ENCODE measurements at regions not wholly inside any gene's neighbourhood (a gene's known extent, or its start where the extent isn't known, plus 50 kb on each side); places are given as distances from the start of the nearest gene placed in this dataset.

DNA sequence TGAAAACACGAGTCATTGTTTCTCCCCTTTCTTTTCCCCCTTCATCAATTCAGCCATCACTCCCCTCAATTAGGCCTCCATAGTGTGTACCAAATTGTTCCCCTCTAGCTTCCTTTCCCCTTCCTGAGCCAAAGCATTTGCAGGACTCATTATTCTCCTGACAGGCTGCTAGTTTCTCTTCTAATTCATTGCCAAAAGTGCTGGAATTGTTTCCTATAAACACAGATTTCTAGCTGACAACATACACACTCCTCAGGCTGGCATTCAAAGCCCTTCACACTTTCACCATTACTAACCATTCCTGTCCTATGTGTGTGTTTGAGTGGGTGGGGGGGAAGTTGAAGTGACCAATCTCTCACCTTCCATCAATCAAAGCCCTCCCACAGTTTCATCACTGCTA lies 444.2 kb upstream of the OPRM1 start:
- no peaks in the 10 kb centered on the region for H3K36me3 ChIP-seq (ENCODE audit: control insufficient read depth in 5 of 5, insufficient read depth in 5 of 5, low read length in 5 of 5)
- no peaks in the 10 kb centered on the region for H3K4me1 ChIP-seq (ENCODE audit: control insufficient read depth in 5 of 5, insufficient read depth in 5 of 5, low read length in 5 of 5)
- no peaks in the 10 kb centered on the region for H3K9me3 ChIP-seq (ENCODE audit: control insufficient read depth in 5 of 5, low read length in 5 of 5)
- no peak overlapping the region for H3K4me3 ChIP-seq (ENCODE audit: low read depth in 1 of 5, low read length in 5 of 5)
- H3K27me3 ChIP-seq (ENCODE audit: control insufficient read depth in 5 of 5, insufficient read depth in 4 of 5, low read length in 5 of 5), result no peaks in the 10 kb centered on the region
- no peak overlapping the region for H3K9ac ChIP-seq (ENCODE audit: low read length in 5 of 5)
- H3K27ac ChIP-seq (ENCODE audit: low read depth, low read length), result no peak overlapping the region

- no peaks in the 10 kb centered on the region for H3K4me1 ChIP-seq (ENCODE audit: control insufficient read depth in 5 of 5, insufficient read depth in 5 of 5, low read length in 5 of 5)
- no peak overlapping the region for H3K4me3 ChIP-seq (ENCODE audit: low read depth in 1 of 5, low read length in 5 of 5)
- no peaks in the 10 kb centered on the region for H3K36me3 ChIP-seq (ENCODE audit: control insufficient read depth in 5 of 5, insufficient read depth in 5 of 5, low read length in 5 of 5)
- H3K27me3 ChIP-seq (ENCODE audit: control insufficient read depth in 5 of 5, insufficient read depth in 4 of 5, low read length in 5 of 5), result no peaks in the 10 kb centered on the region
- H3K9me3 ChIP-seq (ENCODE audit: control insufficient read depth in 5 of 5, low read length in 5 of 5), result no peaks in the 10 kb centered on the region
- H3K9ac ChIP-seq (ENCODE audit: low read length in 5 of 5), result no peak overlapping the region
- H3K27ac ChIP-seq (ENCODE audit: low read depth, low read length), result no peak overlapping the region
Measured at GRCh38 chr6:153591159-153591558, 447.9 kb upstream of the OPRM1 start.

GRCh38 chr6:153590411-153590810 lies 448.6 kb upstream of the OPRM1 start:
- Histone ChIP-seq H3K36me3 (ENCODE audit: control insufficient read depth in 5 of 5, insufficient read depth in 5 of 5, low read length in 5 of 5) (no peaks in the 10 kb centered on the region), H3K9ac (ENCODE audit: low read length in 5 of 5) (no peak overlapping the region), H3K27me3 (ENCODE audit: control insufficient read depth in 5 of 5, insufficient read depth in 4 of 5, low read length in 5 of 5) (no peaks in the 10 kb centered on the region), H3K9me3 (ENCODE audit: control insufficient read depth in 5 of 5, low read length in 5 of 5) (no peaks in the 10 kb centered on the region), H3K4me1 (ENCODE audit: control insufficient read depth in 5 of 5, insufficient read depth in 5 of 5, low read length in 5 of 5) (no peaks in the 10 kb centered on the region), H3K4me3 (ENCODE audit: low read depth in 1 of 5, low read length in 5 of 5) (no peak overlapping the region), H3K27ac (ENCODE audit: low read depth, low read length) (no peak overlapping the region)

DNA sequence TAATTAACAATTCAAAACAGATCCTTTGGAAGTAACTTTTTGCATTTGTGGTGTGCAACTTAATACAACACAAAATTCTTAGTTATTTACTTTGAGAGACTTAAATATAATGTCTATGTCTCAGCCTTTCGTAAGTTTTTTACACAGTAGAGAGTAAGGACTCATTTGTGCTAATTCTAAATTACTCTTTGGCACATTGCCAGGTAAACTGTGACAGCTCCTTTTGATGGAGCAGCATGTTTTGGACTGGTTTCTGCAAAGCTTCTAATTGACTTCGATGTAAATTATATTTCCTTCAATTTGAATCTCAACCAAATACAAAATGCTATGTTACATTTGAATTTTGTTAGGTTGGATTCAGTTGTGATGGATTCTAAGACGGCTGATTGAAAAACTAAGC lies 450.7 kb upstream of the OPRM1 start:
- Histone ChIP-seq H3K9ac (ENCODE audit: low read length in 5 of 5) (no peak overlapping the region), H3K27me3 (ENCODE audit: control insufficient read depth in 5 of 5, insufficient read depth in 4 of 5, low read length in 5 of 5) (no peaks in the 10 kb centered on the region), H3K36me3 (ENCODE audit: control insufficient read depth in 5 of 5, insufficient read depth in 5 of 5, low read length in 5 of 5) (no peaks in the 10 kb centered on the region), H3K4me1 (ENCODE audit: control insufficient read depth in 5 of 5, insufficient read depth in 5 of 5, low read length in 5 of 5) (no peaks in the 10 kb centered on the region), H3K4me3 (ENCODE audit: low read depth in 1 of 5, low read length in 5 of 5) (no peak overlapping the region), H3K9me3 (ENCODE audit: control insufficient read depth in 5 of 5, low read length in 5 of 5) (no peaks in the 10 kb centered on the region), H3K27ac (ENCODE audit: low read depth, low read length) (no peak overlapping the region)

DNA sequence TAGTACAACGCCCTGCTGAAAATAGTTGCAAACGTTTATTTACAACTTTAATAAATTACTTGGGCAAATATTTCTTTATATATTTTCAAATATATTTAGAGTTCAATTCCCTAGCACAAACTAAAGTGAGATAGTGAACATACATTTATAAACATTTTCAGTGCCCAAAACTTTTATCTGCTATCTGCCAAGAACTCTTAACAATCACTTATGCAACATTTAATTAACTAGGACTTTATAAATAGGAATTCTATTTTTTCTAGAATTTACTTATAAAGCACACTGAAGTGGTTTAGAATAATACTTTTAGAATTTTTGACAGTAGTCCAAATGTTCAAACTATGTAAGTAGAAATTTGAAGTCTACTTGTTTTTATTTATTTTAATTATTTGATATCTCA lies 452.6 kb upstream of the RGS17 start:
- no peaks in the 10 kb centered on the region for H3K36me3 ChIP-seq (ENCODE audit: control insufficient read depth in 5 of 5, insufficient read depth in 5 of 5, low read length in 5 of 5)
- H3K4me3 ChIP-seq (ENCODE audit: low read depth in 1 of 5, low read length in 5 of 5), result no peak overlapping the region
- H3K27ac ChIP-seq (ENCODE audit: low read depth, low read length), result no peak overlapping the region
- no peaks in the 10 kb centered on the region for H3K4me1 ChIP-seq (ENCODE audit: control insufficient read depth in 5 of 5, insufficient read depth in 5 of 5, low read length in 5 of 5)
- H3K9me3 ChIP-seq (ENCODE audit: control insufficient read depth in 5 of 5, low read length in 5 of 5), result peaks cover 0 to 9% (median 5%) of the 10 kb centered on the region in 5 donors
- no peak overlapping the region for H3K9ac ChIP-seq (ENCODE audit: low read length in 5 of 5)
- H3K27me3 ChIP-seq (ENCODE audit: control insufficient read depth in 5 of 5, insufficient read depth in 4 of 5, low read length in 5 of 5), result no peaks in the 10 kb centered on the region

DNA sequence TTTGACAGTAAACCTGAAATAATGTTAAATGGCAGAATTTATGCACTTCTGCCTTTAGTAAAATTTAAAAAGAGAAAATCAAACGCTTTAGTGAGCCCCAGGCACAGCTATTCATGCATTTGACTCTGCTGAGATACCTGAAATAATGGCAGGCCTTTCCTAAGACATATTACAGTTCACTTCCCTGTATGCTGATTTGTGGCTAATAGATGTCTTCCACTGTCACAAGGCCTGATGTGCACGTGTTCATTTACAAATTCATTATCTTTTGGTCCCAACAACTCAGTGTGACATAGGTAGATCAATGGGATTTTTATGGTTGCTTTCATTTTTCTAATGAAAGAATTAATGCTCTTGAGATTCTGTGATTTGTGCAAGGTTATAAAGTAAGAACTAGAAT lies 449.7 kb upstream of the RGS17 start:
- Histone ChIP-seq H3K4me3 (ENCODE audit: low read depth in 1 of 5, low read length in 5 of 5) (no peak overlapping the region), H3K4me1 (ENCODE audit: control insufficient read depth in 5 of 5, insufficient read depth in 5 of 5, low read length in 5 of 5) (no peaks in the 10 kb centered on the region), H3K9me3 (ENCODE audit: control insufficient read depth in 5 of 5, low read length in 5 of 5) (peaks cover 0 to 9% (median 5%) of the 10 kb centered on the region in 5 donors), H3K36me3 (ENCODE audit: control insufficient read depth in 5 of 5, insufficient read depth in 5 of 5, low read length in 5 of 5) (no peaks in the 10 kb centered on the region), H3K27ac (ENCODE audit: low read depth, low read length) (no peak overlapping the region), H3K9ac (ENCODE audit: low read length in 5 of 5) (no peak overlapping the region), H3K27me3 (ENCODE audit: control insufficient read depth in 5 of 5, insufficient read depth in 4 of 5, low read length in 5 of 5) (no peaks in the 10 kb centered on the region)

- Histone ChIP-seq H3K27ac (ENCODE audit: low read depth, low read length) (no peak overlapping the region), H3K9ac (ENCODE audit: low read length in 5 of 5) (no peak overlapping the region), H3K27me3 (ENCODE audit: control insufficient read depth in 5 of 5, insufficient read depth in 4 of 5, low read length in 5 of 5) (no peaks in the 10 kb centered on the region), H3K4me3 (ENCODE audit: low read depth in 1 of 5, low read length in 5 of 5) (no peak overlapping the region), H3K4me1 (ENCODE audit: control insufficient read depth in 5 of 5, insufficient read depth in 5 of 5, low read length in 5 of 5) (no peaks in the 10 kb centered on the region), H3K36me3 (ENCODE audit: control insufficient read depth in 5 of 5, insufficient read depth in 5 of 5, low read length in 5 of 5) (no peaks in the 10 kb centered on the region), H3K9me3 (ENCODE audit: control insufficient read depth in 5 of 5, low read length in 5 of 5) (peaks cover 0 to 9% (median 5%) of the 10 kb centered on the region in 5 donors)
Measured at GRCh38 chr6:153575528-153575927, 444.4 kb upstream of the RGS17 start.

DNA sequence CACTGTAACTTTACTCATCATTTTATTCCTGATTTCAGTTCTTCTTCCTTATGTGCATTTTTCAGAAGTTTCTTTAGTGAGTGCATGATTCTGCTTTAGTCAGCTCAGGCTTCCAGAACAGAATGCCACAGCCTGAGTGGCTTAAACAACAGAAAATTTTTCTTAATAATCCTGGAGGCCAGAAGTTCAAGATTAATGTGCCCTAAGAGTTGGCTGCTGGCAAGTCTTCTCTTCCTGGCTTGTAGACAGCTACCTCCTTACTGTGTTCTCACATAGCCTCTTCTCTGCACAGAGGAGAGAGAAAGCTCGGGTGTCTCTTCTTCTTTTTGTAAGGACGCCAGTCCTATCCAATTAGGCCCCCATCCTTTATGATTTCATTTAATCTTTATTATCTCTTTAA lies 443.1 kb upstream of the RGS17 start:
- no peaks in the 10 kb centered on the region for H3K27me3 ChIP-seq (ENCODE audit: control insufficient read depth in 5 of 5, insufficient read depth in 4 of 5, low read length in 5 of 5)
- H3K4me3 ChIP-seq (ENCODE audit: low read depth in 1 of 5, low read length in 5 of 5), result no peak overlapping the region
- H3K4me1 ChIP-seq (ENCODE audit: control insufficient read depth in 5 of 5, insufficient read depth in 5 of 5, low read length in 5 of 5), result no peaks in the 10 kb centered on the region
- H3K9ac ChIP-seq (ENCODE audit: low read length in 5 of 5), result no peak overlapping the region
- no peak overlapping the region for H3K27ac ChIP-seq (ENCODE audit: low read depth, low read length)
- H3K9me3 ChIP-seq (ENCODE audit: control insufficient read depth in 5 of 5, low read length in 5 of 5), result peaks cover 0 to 4% (median under 1%) of the 10 kb centered on the region in 5 donors
- no peaks in the 10 kb centered on the region for H3K36me3 ChIP-seq (ENCODE audit: control insufficient read depth in 5 of 5, insufficient read depth in 5 of 5, low read length in 5 of 5)

GRCh38 chr6:153572371-153572770 lies 441.3 kb upstream of the RGS17 start:
- no peaks in the 10 kb centered on the region for H3K9me3 ChIP-seq (ENCODE audit: control insufficient read depth in 5 of 5, low read length in 5 of 5)
- no peak overlapping the region for H3K9ac ChIP-seq (ENCODE audit: low read length in 5 of 5)
- H3K4me1 ChIP-seq (ENCODE audit: control insufficient read depth in 5 of 5, insufficient read depth in 5 of 5, low read length in 5 of 5), result no peaks in the 10 kb centered on the region
- H3K36me3 ChIP-seq (ENCODE audit: control insufficient read depth in 5 of 5, insufficient read depth in 5 of 5, low read length in 5 of 5), result no peaks in the 10 kb centered on the region
- no peaks in the 10 kb centered on the region for H3K27me3 ChIP-seq (ENCODE audit: control insufficient read depth in 5 of 5, insufficient read depth in 4 of 5, low read length in 5 of 5)
- no peak overlapping the region for H3K27ac ChIP-seq (ENCODE audit: low read depth, low read length)
- H3K4me3 ChIP-seq (ENCODE audit: low read depth in 1 of 5, low read length in 5 of 5), result no peak overlapping the region

GRCh38 chr6:153568628-153569027 lies 437.5 kb upstream of the RGS17 start:
- Histone ChIP-seq H3K27ac (ENCODE audit: low read depth, low read length) (no peak overlapping the region), H3K36me3 (ENCODE audit: control insufficient read depth in 5 of 5, insufficient read depth in 5 of 5, low read length in 5 of 5) (no peaks in the 10 kb centered on the region), H3K9me3 (ENCODE audit: control insufficient read depth in 5 of 5, low read length in 5 of 5) (no peaks in the 10 kb centered on the region), H3K4me3 (ENCODE audit: low read depth in 1 of 5, low read length in 5 of 5) (no peak overlapping the region), H3K27me3 (ENCODE audit: control insufficient read depth in 5 of 5, insufficient read depth in 4 of 5, low read length in 5 of 5) (no peaks in the 10 kb centered on the region), H3K4me1 (ENCODE audit: control insufficient read depth in 5 of 5, insufficient read depth in 5 of 5, low read length in 5 of 5) (peaks cover 0 to 4% (median 0%) of the 10 kb centered on the region in 5 donors), H3K9ac (ENCODE audit: low read length in 5 of 5) (no peak overlapping the region)

DNA sequence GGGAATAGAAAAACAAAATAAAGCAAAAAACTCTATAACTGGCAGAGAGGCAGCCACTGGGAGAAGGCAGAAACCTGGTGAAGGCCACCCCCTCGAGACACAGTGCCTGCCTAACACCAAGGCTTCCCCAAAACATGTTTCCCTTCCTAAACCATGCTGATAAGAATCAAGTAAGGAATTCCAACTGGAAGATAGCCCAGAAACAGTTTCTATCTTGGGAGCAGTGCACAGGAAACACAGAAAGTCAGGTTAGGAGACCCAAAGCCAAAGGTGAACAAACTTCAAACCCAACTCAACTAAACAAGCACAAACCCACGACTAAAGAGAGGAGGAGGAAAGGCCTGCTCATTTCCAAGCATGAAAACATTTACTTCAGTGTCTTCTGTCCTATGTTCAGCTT lies 433.7 kb upstream of the RGS17 start:
- Histone ChIP-seq H3K36me3 (ENCODE audit: control insufficient read depth in 5 of 5, insufficient read depth in 5 of 5, low read length in 5 of 5) (no peaks in the 10 kb centered on the region), H3K9ac (ENCODE audit: low read length in 5 of 5) (no peak overlapping the region), H3K27me3 (ENCODE audit: control insufficient read depth in 5 of 5, insufficient read depth in 4 of 5, low read length in 5 of 5) (no peaks in the 10 kb centered on the region), H3K27ac (ENCODE audit: low read depth, low read length) (no peak overlapping the region), H3K4me3 (ENCODE audit: low read depth in 1 of 5, low read length in 5 of 5) (no peak overlapping the region), H3K9me3 (ENCODE audit: control insufficient read depth in 5 of 5, low read length in 5 of 5) (no peaks in the 10 kb centered on the region), H3K4me1 (ENCODE audit: control insufficient read depth in 5 of 5, insufficient read depth in 5 of 5, low read length in 5 of 5) (peaks cover 0 to 4% (median 0%) of the 10 kb centered on the region in 5 donors)

Measured in subcutaneous abdominal adipose tissue (tissue), 5 donors.